ENCODE measurements at regions not wholly inside any gene's neighbourhood (a gene's known extent, or its start where the extent isn't known, plus 50 kb on each side); places are given as distances from the start of the nearest gene placed in this dataset.

DNA sequence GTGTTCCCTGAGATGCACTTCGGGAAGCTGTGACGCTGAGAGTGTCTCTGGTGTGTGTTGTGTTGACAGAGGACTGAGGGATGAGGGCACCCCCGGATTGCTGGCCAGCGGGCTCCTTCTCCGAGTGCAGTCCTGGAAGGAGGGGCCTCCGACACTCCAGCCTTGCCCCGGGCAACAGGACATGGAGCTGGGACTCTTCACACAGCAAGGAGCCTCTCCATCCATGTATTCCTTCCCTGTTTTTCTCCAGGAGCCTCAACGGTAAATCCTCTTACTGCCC is 61.3 kb downstream of the SOX1 start:
- Mint-ChIP-seq H3K4me3 (no peak overlapping the region), H3K27me3 (ENCODE audit: low read depth in 3 of 3) (peaks cover 2 to 8% (median 8%) of the 10 kb centered on the region in 3 donors), H3K9me3 (peaks cover 0 to 6% (median 2%) of the 10 kb centered on the region in 7 donors), H3K27ac (no peak overlapping the region), H3K36me3 (no peaks in the 10 kb centered on the region), H3K4me1 (no peaks in the 10 kb centered on the region)
- Histone ChIP-seq H3K9me3 (replicated peaks in 1 of 2; ENCODE audit: control insufficient read depth in 1 of 2, insufficient read depth in 1 of 2, low read length in 2 of 2) (no peaks in the 10 kb centered on the region), H4K20me1 (ENCODE audit: insufficient read depth, low read length) (no peaks in the 10 kb centered on the region), H3K27ac (ENCODE audit: low read depth in 1 of 2, low read length in 2 of 2) (no peak overlapping the region), H3K79me2 (ENCODE audit: insufficient read depth, low read length) (no peaks in the 10 kb centered on the region), H3K36me3 (replicated peaks in 1 of 2; ENCODE audit: control insufficient read depth in 1 of 2, insufficient read depth in 2 of 2, low read length in 2 of 2) (no peaks in the 10 kb centered on the region), H3K9ac (ENCODE audit: insufficient read depth, low read length, poor library complexity, severe bottlenecking) (no peak overlapping the region), H2AFZ (ENCODE audit: insufficient read depth, low read depth, low read length, poor library complexity, severe bottlenecking) (no peak overlapping the region), H3K4me3 (replicated peaks in 1 of 3; ENCODE audit: low read depth in 2 of 3, low read length in 3 of 3) (no peak overlapping the region), H3K27me3 (ENCODE audit: control insufficient read depth in 2 of 2, insufficient read depth in 2 of 2, low read length in 2 of 2) (no peaks in the 10 kb centered on the region), H3K4me2 (replicated peaks; ENCODE audit: extremely low read depth, low read length, poor library complexity, severe bottlenecking) (no peak overlapping the region), H3K4me1 (ENCODE audit: control insufficient read depth in 1 of 2, insufficient read depth in 2 of 2, low read length in 2 of 2) (no peaks in the 10 kb centered on the region)
- 89% methylated on average over 3 of the region's 8 CpGs for WGBS (ENCODE audit: insufficient coverage)
- DNase-seq = no peak
- TF ChIP-seq CTCF (IDR thresholded peaks at IDR 0.05) = no peak
- intact Hi-C loops (cut with micrococcal nuclease) = no loop called here

- H3K27ac Mint-ChIP-seq = no peak overlapping the region
- Histone ChIP-seq H3K27me3 (ENCODE audit: control insufficient read depth in 2 of 2, insufficient read depth in 2 of 2, low read length in 2 of 2) (no peaks in the 10 kb centered on the region), H3K4me2 (replicated peaks; ENCODE audit: extremely low read depth, low read length, poor library complexity, severe bottlenecking) (no peak overlapping the region), H3K9ac (ENCODE audit: insufficient read depth, low read length, poor library complexity, severe bottlenecking) (no peak overlapping the region), H2AFZ (ENCODE audit: insufficient read depth, low read depth, low read length, poor library complexity, severe bottlenecking) (no peak overlapping the region), H3K9me3 (replicated peaks in 1 of 2; ENCODE audit: control insufficient read depth in 1 of 2, insufficient read depth in 1 of 2, low read length in 2 of 2) (no peaks in the 10 kb centered on the region), H3K4me1 (ENCODE audit: control insufficient read depth in 1 of 2, insufficient read depth in 2 of 2, low read length in 2 of 2) (no peaks in the 10 kb centered on the region), H3K27ac (ENCODE audit: low read depth in 1 of 2, low read length in 2 of 2) (no peak overlapping the region), H4K20me1 (ENCODE audit: insufficient read depth, low read length) (no peaks in the 10 kb centered on the region), H3K36me3 (replicated peaks in 1 of 2; ENCODE audit: control insufficient read depth in 1 of 2, insufficient read depth in 2 of 2, low read length in 2 of 2) (no peaks in the 10 kb centered on the region), H3K4me3 (replicated peaks in 1 of 3; ENCODE audit: low read depth in 2 of 3, low read length in 3 of 3) (no peak overlapping the region), H3K79me2 (ENCODE audit: insufficient read depth, low read length) (no peaks in the 10 kb centered on the region)
- 97% methylated on average over 4 of the region's 7 CpGs for WGBS (ENCODE audit: insufficient coverage)
- H3K27me3 Mint-ChIP-seq (ENCODE audit: low read depth in 3 of 3) = peaks cover 4 to 7% (median 6%) of the 10 kb centered on the region in 3 donors
- no peak for DNase-seq
- intact Hi-C loops (cut with micrococcal nuclease) = no loop called here
- no peak for TF ChIP-seq CTCF (IDR thresholded peaks at IDR 0.05)
- no peaks in the 10 kb centered on the region for H3K4me1 Mint-ChIP-seq
- H3K4me3 Mint-ChIP-seq = no peak overlapping the region
- H3K9me3 Mint-ChIP-seq = peaks cover 0 to 4% (median 2%) of the 10 kb centered on the region in 7 donors
- no peaks in the 10 kb centered on the region for H3K36me3 Mint-ChIP-seq
Measured at GRCh38 chr13:112130418-112130817, 63.5 kb downstream of the SOX1 start.
